ENCODE measurements at regions not wholly inside any gene's neighbourhood (a gene's known extent, or its start where the extent isn't known, plus 50 kb on each side); places are given as distances from the start of the nearest gene placed in this dataset.
"Not testable (repeated sequence)": the region's sequence is repeated elsewhere in the genome, so short reads cannot be mapped to it uniquely, and the experiment has no call there.

- no peaks in the 10 kb centered on the region for H4K20me1 ChIP-seq (ENCODE audit: control insufficient read depth, insufficient read depth, low read length, poor library complexity, severe bottlenecking)
- WGBS (ENCODE audit: insufficient coverage): 100% methylated on average over 1 of the region's 4 CpGs
- Mint-ChIP-seq H3K4me1 (no peaks in the 10 kb centered on the region), H3K27ac (no peak overlapping the region), H3K27me3 (no peaks in the 10 kb centered on the region), H3K4me3 (no peak overlapping the region), H3K9me3 (ENCODE audit: insufficient read depth) (peaks cover 3% of the 10 kb centered on the region)
- TF ChIP-seq CTCF (IDR thresholded peaks at IDR 0.05) (no peak), EZH2 (IDR thresholded peaks at IDR 0.05; ENCODE audit: borderline replicate concordance, insufficient read depth, low read depth, low read length, poor library complexity, severe bottlenecking) (no peak)
- peaks cover 0 to 1% (median 0%) of the 10 kb centered on the region in 3 donors for H3K9me3 ChIP-seq (ENCODE audit: control extremely low read depth in 1 of 3, control insufficient read depth in 2 of 3, insufficient read depth in 1 of 3, low read length in 2 of 3)
- no peaks in the 10 kb centered on the region for H3K4me1 ChIP-seq (ENCODE audit: control insufficient read depth in 2 of 2, insufficient read depth in 2 of 2, low read length in 2 of 2)
- H3K4me2 ChIP-seq (replicated peaks; ENCODE audit: low read depth, low read length, poor library complexity, severe bottlenecking): no peak overlapping the region
- H3K4me3 ChIP-seq (ENCODE audit: control extremely low read depth in 1 of 5, extremely low read depth in 1 of 5, insufficient read depth in 1 of 5, low read depth in 2 of 5, low read length in 4 of 5): no peak overlapping the region
- H3K27me3 ChIP-seq (replicated peaks in 1 of 4; ENCODE audit: control extremely low read depth in 1 of 4, control insufficient read depth in 3 of 4, insufficient read depth in 4 of 4, low read length in 3 of 4): no peaks in the 10 kb centered on the region
- CTCF ChIA-PET: no interaction called here
- H3K9ac ChIP-seq (ENCODE audit: low read length): no peak overlapping the region
- intact Hi-C loops (cut with micrococcal nuclease): no loop called here
- no peak for ATAC-seq (ENCODE audit: low read depth)
- H2AFZ ChIP-seq (ENCODE audit: insufficient read depth, low read depth, low read length, poor library complexity, severe bottlenecking): no peak overlapping the region
- H3K27ac ChIP-seq (ENCODE audit: low read length in 2 of 2): no peak overlapping the region
- H3K36me3 ChIP-seq (replicated peaks in 1 of 2; ENCODE audit: control extremely low read depth in 1 of 2, control insufficient read depth in 1 of 2, extremely low read depth in 1 of 2, insufficient read depth in 2 of 2, low read length in 1 of 2): no peaks in the 10 kb centered on the region
- no peaks in the 10 kb centered on the region for H3K79me2 ChIP-seq (ENCODE audit: control insufficient read depth, insufficient read depth, low read length)
- DNase-seq: no peak
- POLR2A ChIA-PET: no interaction called here
These were observed 410.3 kb downstream of the KCNA4 start for GRCh38 chr11:29606330-29607031.

GRCh38 chr11:29600151-29600575 lies 416.7 kb downstream of the KCNA4 start:
- H3K4me1 ChIP-seq (ENCODE audit: control insufficient read depth in 2 of 2, insufficient read depth in 2 of 2, low read length in 2 of 2); CTCF ChIA-PET; H3K27ac Mint-ChIP-seq; H3K27me3 Mint-ChIP-seq; intact Hi-C loops (cut with micrococcal nuclease); H3K79me2 ChIP-seq (ENCODE audit: control insufficient read depth, insufficient read depth, low read length); H3K4me1 Mint-ChIP-seq; H3K27ac ChIP-seq (ENCODE audit: low read length in 2 of 2); H3K4me3 ChIP-seq (ENCODE audit: control extremely low read depth in 1 of 5, extremely low read depth in 1 of 5, insufficient read depth in 1 of 5, low read depth in 2 of 5, low read length in 4 of 5); H4K20me1 ChIP-seq (ENCODE audit: control insufficient read depth, insufficient read depth, low read length, poor library complexity, severe bottlenecking); H3K9me3 Mint-ChIP-seq (ENCODE audit: insufficient read depth); DNase-seq; H3K4me2 ChIP-seq (replicated peaks; ENCODE audit: low read depth, low read length, poor library complexity, severe bottlenecking); H3K4me3 Mint-ChIP-seq; ATAC-seq (ENCODE audit: low read depth); H3K36me3 ChIP-seq (replicated peaks in 1 of 2; ENCODE audit: control extremely low read depth in 1 of 2, control insufficient read depth in 1 of 2, extremely low read depth in 1 of 2, insufficient read depth in 2 of 2, low read length in 1 of 2); H3K9ac ChIP-seq (ENCODE audit: low read length); H2AFZ ChIP-seq (ENCODE audit: insufficient read depth, low read depth, low read length, poor library complexity, severe bottlenecking); POLR2A ChIA-PET; H3K27me3 ChIP-seq (replicated peaks in 1 of 4; ENCODE audit: control extremely low read depth in 1 of 4, control insufficient read depth in 3 of 4, insufficient read depth in 4 of 4, low read length in 3 of 4): not testable (repeated sequence)
- 96% methylated on average over 25 of the region's 27 CpGs for WGBS (ENCODE audit: insufficient coverage)
- peaks cover 0 to 12% (median 0%) of the 10 kb centered on the region in 3 donors for H3K9me3 ChIP-seq (ENCODE audit: control extremely low read depth in 1 of 3, control insufficient read depth in 2 of 3, insufficient read depth in 1 of 3, low read length in 2 of 3)

Measured in B cell (primary cell).